GM18508 (cell line): ENCODE measurements at regions not wholly inside any gene's neighbourhood (a gene's known extent, or its start where the extent isn't known, plus 50 kb on each side); places are given as distances from the start of the nearest gene placed in this dataset.

Experiments used
- ATAC-seq: cut with Tn5 transposase; IDR thresholded peaks from one replicate; pipeline ENCODE4 v1.9.1; 2021; ENCODE audit warnings: moderate number of reproducible peaks; ENCODE audit not compliant: insufficient read depth, unreplicated experiment

DNA sequence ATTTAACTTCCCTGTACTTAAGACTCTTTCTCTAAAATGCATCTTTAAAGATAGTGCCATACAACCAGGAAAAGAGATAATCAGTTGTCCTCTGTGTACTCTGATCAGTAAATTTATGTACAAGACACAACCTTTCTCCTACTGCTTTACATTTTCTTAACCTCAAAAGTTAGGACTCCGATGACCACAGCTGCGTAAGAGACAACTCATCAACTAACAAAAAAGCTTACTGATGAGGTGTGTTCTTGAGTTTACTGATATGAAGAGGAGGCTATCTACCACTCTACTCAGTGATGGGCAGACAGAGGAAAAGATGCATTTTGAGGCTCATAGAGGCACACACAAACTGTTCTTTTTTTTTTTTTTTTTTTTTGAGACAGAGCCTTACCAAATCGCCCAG lies 71.4 kb upstream of the HIF1A start:
- no peak for ATAC-seq

DNA sequence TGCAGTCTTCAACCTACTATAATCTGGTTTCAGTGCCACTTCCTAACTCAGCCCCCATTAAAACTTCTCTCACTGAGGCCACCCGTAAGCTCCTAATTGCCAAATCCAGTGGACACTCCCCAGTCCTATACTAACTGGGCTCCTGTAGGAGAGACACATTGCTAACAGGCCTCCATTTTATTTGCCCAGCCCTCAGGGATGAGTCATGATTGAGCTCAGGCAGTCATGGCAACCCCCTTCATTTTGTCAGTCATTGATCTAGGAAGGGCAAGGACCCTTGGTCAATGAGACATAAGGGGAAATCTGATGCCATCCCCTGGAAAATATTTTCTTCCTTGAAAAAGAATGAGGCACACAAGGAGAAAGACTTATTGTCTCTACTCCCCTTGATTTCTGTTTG lies 70.1 kb upstream of the HIF1A start:
- no peak for ATAC-seq

DNA sequence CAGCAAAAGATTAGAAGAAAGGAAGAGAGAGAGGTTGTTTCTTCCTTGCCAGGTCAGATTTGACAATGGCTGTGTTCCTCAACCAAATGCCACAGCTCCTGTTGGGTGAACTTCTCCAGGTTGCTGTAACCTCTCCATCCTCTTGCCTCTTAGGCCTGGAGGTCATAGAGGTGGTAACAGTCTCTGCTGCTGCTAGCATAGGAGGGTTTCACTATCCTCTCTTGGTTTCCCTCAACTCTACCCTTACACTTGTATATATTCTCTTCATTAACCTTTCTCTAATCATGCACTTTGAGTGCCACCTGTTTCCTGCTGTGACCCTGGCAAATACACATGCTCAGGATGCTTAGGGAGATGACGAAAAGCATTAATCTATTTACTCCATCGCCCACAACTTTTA lies 67.7 kb upstream of the HIF1A start:
- ATAC-seq, result no peak

DNA sequence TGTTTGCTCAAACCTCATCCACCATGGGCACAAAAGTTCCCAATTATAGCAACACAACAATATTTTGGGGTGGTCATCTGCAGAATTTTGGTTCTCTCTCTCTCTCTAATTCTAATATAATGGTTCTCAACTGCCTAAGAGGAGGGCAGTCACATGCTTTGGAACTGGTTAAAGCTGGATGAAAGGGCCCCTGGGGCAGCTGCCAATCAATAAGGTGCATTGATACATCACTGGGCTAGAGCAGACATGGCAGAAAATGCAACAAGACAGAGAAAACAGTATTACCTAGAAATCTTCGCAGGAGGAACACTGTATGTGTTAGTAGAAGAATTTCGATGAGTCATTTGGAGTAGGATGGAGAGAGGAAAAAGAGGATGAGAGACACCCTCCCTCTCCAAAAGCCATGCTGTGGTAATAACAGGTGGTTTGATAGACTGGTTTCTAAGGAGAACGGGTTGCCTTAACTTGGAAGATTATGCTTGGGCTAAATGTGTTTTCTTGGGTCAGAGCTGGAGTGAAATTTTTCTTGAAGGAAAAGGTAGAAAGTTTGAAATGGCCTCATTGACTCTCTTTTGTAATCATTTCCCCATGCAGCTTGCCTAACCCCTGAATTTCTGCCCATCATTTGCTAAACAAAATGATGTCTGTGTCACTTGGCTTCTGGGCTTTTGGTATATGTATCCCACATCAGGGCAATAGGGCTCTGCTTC lies 67.1 kb upstream of the HIF1A start:
- ATAC-seq, result no peak

DNA sequence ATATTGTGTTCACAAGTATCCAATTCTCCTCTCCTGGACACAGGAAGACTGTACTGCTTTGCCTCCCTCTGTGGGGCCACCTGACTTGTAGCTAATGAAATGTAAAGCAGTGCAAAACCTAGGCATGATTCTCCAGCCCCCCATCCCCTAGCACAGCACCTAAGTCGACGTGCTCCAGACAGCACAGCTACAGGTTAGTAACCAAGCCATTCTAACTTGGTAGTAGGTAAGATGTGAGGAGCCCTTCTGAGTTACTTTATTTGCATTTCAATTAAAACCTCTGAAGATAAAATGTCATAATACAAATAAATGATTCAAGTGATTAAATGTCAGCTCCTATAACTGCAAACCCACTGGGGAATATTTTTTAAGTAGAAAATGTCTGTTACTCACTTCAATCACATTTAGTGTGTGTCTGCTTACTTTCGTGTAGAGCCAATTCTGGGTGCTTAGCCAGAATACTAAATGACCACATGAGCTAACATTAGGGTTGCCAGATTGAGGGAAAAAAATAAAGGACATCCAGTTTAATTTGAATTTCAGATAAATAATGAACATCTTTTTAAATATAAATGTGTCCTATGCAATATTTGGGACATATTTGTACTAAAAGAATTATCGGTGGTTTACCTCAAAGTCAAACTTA lies 64.8 kb upstream of the HIF1A start:
- no peak for ATAC-seq

DNA sequence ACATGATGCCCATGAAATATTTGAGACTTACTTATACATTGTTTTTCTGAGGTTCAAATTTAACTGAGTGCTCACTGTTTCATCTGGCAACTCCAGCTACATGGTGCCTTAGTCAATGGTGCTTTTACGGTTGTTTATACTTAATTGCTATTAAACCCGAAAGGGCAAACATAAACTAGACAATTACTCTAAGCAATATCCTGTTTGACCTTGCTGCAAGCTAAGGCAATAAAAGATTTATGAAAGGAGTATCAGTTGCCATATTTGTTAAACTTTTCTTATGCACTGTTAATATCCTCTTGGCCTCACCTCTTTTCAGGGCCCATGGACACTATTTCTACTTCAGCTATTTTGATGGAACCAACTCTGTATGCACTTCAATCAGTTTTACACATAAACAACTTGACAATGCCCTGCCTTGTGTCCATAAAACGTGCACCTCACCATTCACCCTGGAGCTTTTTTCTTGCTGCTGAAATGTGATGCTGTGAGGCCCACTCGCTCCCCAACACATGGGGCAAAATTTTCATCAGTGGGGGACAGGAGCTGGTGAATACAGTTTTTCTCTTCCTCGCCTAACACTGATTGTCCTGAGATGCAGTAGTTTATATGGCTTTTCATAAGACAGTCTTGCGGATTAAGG lies 64.1 kb upstream of the HIF1A start:
- ATAC-seq, result no peak

DNA sequence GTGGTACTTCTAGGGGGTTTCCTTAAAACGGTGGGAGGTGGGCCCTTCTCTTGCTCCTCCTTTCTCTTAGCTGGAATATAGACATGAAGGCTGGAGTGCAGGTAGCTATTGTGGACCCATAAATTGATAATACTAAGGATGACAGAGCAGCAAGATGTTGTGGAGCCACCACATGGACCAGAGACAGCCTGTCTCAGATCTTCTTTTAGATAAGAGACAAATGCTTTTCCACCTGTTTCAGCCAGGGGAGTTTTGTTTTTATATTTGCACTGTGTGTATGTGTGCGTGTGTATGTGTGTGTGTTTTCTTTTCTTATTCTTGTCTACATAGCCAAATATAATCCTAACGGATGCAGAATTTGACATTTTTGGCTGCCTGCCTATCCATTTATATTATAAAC lies 62.9 kb upstream of the HIF1A start:
- ATAC-seq, result no peak

DNA sequence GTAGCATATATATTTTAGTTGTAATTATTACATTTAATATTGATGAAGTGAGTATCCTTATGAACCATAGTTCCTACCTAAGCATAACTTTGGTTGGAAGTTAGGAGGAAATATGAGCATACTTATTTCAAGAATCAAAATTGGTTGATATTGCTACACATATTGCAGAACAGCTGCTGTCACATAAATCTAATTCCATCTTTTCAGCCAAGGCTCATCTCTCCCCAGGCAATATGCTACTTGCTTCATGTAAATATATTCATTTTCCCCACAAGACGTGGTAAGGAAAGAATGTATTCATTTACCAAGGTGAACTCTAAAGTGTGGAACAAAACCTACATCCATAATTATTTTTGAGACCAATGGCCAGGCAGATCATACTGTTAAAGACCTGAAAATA lies 62.5 kb upstream of the HIF1A start:
- no peak for ATAC-seq

DNA sequence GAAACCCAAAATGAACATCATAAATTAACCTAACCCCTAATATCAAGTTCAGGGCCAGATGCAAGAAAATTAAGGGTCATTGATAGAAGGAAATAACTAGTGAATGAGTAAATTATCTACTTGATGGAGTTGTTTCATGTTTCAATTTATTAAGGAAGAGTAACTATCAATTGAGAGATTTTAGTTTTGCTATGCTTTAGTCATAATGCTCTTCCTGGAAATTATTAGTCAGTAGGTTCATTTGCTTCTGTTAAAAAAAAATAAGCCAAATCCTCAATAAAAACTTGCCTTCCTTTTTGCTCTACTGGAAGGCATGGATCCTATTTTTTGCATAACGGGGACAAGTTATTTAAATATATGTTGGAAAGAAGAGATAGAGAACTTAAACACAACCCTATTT lies 59.0 kb upstream of the HIF1A start:
- ATAC-seq, result no peak

DNA sequence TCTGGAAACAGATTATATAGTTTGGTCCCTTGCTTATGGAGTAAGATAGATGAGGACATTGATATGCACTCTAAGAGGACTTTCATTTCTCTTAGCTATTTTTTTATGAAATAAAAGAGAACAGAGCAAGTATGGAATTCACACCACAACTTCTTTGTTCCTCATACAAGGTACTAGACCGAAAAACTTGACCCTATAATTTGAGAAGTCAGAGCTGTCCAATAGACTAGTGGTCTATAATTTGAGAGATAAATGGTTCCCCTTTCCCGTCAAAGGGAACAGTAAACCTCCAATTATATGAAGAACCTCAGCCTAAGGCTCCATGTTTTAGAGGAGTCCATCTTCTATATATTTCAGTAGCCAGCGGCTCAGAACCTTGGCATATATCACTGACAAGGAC lies 58.5 kb upstream of the HIF1A start:
- ATAC-seq, result no peak

DNA sequence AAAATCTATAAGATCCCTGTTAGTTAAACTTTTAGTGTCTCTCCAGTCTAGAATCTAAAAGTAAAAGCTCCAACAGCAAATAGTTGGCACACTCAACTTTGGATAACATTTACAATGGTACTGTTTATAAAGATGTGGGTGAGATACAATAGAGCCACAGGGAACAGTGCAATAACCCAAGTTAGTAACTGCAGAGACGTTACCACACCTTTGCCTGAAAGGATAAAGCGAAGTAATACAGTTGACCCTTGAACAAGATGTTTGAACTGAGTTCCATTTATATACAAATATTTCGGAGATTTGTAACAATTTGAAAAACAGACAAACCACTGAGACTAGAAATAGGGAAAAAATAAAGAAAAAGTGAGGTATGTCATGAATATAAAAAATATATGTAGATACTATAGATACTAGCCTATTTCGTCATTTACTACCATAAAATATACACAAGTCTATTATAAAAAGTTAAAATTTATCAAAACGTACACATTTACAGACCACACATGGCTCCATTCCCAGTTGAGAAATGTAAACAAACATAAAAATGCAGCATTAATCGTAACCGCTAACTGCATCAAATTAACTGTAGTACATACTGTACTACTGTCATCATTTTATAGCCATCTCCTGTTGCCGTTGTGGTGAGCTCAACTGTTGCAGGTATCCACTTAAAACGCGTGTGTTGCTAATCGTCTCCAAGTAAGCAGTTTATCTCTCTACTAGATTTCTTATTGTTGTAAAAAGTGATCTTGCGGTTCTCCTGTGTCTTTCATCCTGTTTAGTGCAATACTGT lies 56.5 kb upstream of the HIF1A start:
- ATAC-seq, result no peak

DNA sequence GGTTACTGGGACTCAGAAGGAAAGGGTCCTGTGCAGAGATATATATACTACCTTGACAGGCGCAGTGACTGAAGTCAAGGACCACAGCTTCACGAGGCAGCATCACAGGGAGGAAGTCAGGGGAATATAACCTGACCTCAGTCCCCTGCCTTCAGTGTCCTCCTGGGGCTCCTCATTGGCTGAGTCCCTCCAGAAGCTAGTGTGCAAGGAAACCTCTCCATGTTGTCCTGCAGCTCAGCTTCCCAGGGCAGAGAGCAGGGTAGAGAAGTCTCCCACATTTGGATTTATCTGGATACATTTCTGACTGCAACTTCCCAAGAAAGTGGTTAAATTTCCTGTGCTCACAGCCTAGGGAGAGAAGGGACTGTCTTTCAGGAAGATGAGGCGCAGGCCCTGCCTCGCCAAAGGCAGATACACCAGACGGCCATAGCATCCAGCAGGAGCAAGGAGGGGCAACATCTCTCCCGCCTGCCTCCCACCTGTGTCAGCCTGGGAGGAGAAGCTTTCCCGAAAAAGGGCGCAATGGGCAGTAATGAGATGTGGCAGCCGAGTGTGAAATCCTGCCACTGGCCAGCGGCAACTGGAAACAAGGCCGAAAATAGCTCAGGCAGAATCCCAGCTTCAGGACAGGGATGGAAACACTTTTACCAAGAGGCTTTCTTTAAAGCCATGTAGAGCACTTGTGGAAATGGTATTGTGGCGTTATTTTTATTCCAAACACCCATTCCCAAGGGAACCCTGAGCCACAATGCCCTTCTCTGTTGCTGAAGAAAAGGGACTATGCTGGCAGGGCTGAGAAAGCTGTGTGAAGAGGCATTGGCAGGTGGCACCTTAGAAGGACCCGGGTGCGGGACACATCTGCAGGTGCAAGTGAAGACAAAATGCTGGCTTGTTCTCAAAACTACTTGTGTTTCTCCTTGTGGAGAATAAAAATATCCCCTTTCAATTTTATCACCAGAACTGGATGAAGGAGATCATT lies 54.9 kb upstream of the HIF1A start:
- ATAC-seq, result no peak

DNA sequence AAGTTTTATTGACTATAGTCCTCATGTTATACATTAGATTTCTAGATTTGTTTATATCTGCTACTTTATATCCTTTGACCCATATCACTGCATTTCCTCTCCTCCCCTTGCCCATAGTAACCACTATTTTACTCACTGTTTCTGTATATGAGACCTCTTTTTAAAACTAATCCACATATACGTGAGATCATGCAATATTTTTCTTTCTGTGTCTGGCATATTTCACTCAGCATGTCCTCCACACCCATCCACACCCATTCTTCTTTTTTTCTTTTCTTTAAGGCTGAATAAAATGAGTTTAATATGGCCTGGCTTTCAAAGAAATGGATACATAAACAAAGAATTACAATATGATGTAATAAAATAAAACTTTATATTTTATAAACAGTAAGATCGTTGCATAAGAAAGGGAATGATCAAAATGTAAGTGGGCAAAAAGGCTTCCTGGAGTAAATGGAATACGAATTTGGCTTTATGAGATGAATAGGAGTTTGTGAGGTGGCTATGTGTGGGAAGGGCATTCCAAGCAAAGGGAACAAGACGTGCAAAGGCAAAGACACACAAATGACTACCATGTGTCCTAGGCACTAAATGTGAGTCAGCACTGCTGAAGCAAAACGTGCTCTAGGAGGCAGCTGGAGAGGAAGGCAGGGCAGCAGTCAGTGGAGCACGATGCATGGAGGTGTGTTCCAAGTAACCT lies 53.2 kb upstream of the HIF1A start:
- ATAC-seq, result no peak

DNA sequence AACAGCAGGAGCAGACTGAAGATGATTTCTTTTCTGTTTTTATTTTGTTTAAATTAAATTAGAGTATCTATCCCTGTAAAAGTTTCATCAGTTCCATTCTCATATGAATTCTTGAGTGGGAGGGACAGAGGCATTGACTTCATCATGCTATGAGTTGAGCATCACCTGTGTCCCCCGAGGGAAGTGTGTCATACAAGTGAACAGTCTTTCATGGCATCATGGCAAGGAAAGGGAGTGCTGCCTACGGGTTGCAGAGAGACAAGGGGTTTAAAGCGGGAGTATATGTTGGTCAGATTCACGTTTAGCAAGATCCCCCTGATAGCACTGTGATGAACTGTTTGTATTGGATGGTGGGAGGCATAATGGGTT lies 52.7 kb upstream of the HIF1A start:
- ATAC-seq, result no peak

DNA sequence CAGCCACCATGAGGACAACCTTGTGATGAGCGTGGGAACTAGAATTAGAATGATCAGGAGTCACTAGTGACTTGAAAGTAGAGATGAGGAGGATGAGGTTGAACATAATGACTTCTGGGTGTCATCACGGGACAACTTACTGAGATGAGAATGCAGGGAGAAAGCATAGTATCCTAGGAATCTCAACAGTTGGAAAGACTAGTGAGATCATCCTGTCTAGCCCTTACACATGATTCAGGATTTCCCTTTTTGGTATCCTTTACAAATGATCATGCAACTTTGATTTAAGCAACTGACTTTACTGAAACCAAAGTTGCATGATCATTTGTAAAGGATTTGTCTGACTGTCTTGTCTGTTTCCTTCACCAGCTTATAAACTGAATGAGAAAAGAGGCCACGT lies 51.8 kb upstream of the HIF1A start:
- no peak for ATAC-seq

DNA sequence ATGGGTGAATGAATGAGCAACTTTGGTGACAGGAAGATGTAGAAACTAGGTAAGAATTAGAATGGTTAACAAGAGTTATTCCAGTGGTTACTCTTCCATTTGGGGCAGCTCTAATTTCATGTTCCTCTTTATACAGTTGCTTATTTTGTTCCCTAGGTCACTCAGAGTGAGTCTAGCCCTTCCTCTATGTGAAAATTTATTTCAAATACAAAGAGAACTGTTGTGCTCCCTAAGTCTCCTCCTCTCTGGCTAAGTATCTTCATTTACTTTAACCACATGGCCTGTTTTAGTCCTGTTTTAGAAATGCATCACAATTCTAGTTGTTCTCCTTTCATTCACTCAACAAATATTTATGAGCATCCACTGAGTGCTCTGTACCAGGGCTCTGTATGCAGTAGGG lies 51.1 kb upstream of the HIF1A start:
- ATAC-seq, result no peak

DNA sequence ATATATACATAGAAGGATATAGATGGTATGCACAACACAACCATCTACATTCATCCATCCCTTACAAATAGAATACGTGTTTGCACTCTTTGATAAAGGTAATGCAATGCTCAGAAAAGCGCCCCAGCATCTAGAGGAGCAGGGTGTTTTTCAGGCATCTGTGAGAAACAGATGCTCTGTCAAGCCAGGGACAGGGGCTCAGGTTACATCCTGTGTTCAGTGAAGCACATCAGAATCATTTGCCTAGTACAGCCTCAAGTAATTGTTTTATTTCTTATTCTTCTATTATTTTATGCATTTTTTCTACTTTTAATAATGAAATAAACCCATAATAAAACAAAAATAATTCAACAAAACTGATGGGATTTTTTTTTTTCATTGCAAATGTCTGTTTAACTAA lies 50.5 kb upstream of the HIF1A start:
- ATAC-seq, result no peak

DNA sequence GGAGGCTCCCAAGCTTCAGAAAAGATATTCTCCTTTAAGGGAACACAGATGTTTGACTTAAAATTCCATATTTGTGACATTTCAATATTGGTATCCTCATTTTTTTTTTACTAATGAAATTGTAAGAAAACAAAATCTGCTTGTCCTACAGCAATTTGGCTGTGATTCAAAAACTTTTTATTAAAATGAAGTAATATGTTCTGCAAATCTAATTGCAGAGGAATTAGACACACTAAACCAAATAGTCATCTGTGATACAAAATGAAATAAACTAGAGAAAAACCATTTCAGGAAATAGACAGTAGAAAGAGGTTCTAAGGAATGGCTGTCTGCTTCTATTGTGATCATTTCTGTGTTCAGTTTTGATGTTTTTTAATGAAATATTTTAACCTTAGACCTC lies 50.1 kb upstream of the HIF1A start:
- ATAC-seq, result no peak
